Fibroblast of lung (primary cell): ENCODE measurements at regions not wholly inside any gene's neighbourhood (a gene's known extent, or its start where the extent isn't known, plus 50 kb on each side); places are given as distances from the start of the nearest gene placed in this dataset.
"Not testable (repeated sequence)": the region's sequence is repeated elsewhere in the genome, so short reads cannot be mapped to it uniquely, and the experiment has no call there.

ENCODE experiments used
- DNase-seq, 2 donors: peaks; one replicate each; pipeline versions ENCODE4 v3.0.0 to v3.0.0-alpha.2; 2010; ENCODE audit warnings: low read depth in 2 of 2
- H2AFZ ChIP-seq: 2 replicates; pipeline ENCODE4 v1.5.1; 2012; ENCODE audit warnings: low read length, control low read depth, inconsistent platforms
- H3K27ac ChIP-seq: 2 replicates; pipeline ENCODE4 v1.5.1; 2011; ENCODE audit warnings: low read length, control low read depth; ENCODE audit not compliant: insufficient read depth
- H3K27me3 ChIP-seq: 2 replicates; pipeline ENCODE4 v1.5.1; 2011; ENCODE audit warnings: mild to moderate bottlenecking, low read length; ENCODE audit not compliant: control insufficient read depth, insufficient read depth
- H3K36me3 ChIP-seq: 2 replicates; pipeline ENCODE4 v1.5.1; 2011; ENCODE audit warnings: low read length; ENCODE audit not compliant: control insufficient read depth, insufficient read depth
- H3K4me1 ChIP-seq: 2 replicates; pipeline ENCODE4 v1.5.1; 2011; ENCODE audit warnings: low read length; ENCODE audit not compliant: control insufficient read depth, insufficient read depth; ENCODE audit errors: extremely low read depth
- H3K4me2 ChIP-seq: 2 replicates; pipeline ENCODE4 v1.5.1; 2011; ENCODE audit warnings: low read length, control low read depth; ENCODE audit not compliant: insufficient read depth; ENCODE audit errors: extremely low read depth
- H3K4me3 ChIP-seq, 4 experiments: fragments of 200-600 bp in 1 of 4; sonication (generic) in 1 of 4; replicated peaks in 1 of 4; 2 replicates each; pipeline ENCODE4 v1.5.1; 2011 to 2016; ENCODE audit warnings: low read length in 4 of 4, low read depth in 3 of 4, mild to moderate bottlenecking in 3 of 4, control low read depth in 2 of 4, inconsistent platforms in 1 of 4, mixed read lengths in 1 of 4; ENCODE audit not compliant: insufficient read depth in 1 of 4; ENCODE audit errors: control extremely low read depth in 1 of 4
- H3K79me2 ChIP-seq: 2 replicates; pipeline ENCODE4 v1.5.1; 2012; ENCODE audit warnings: mild to moderate bottlenecking, low read length, inconsistent platforms; ENCODE audit not compliant: control insufficient read depth, insufficient read depth
- H3K9ac ChIP-seq: 2 replicates; pipeline ENCODE4 v1.5.1; 2011; ENCODE audit warnings: mild to moderate bottlenecking, low read length, control low read depth; ENCODE audit not compliant: insufficient read depth
- H3K9me3 ChIP-seq: 2 replicates; pipeline ENCODE4 v1.5.1; 2012; ENCODE audit warnings: low read depth, low read length; ENCODE audit not compliant: control insufficient read depth, insufficient read depth
- H4K20me1 ChIP-seq: 2 replicates; pipeline ENCODE4 v1.5.1; 2011; ENCODE audit warnings: low read length; ENCODE audit not compliant: control insufficient read depth, insufficient read depth; ENCODE audit errors: extremely low read depth
- CTCF ChIP-seq, 2 donors: IDR thresholded peaks in 1 of 2; conservative IDR thresholded peaks in 1 of 2; 1 replicate in 1 of 2; 2 replicates in 1 of 2; pipeline ENCODE4 v1.5.1; 2011 to 2012; ENCODE audit warnings: low read length in 2 of 2, control low read depth in 1 of 2, inconsistent platforms in 1 of 2, low read depth in 1 of 2, mild to moderate bottlenecking in 1 of 2
- EZH2 ChIP-seq: IDR thresholded peaks from 2 replicates; pipeline ENCODE4 v1.5.1; 2012; ENCODE audit warnings: low read length, control low read depth, mild to moderate bottlenecking; ENCODE audit errors: missing control alignments

- Histone ChIP-seq H4K20me1 (no peaks in the 10 kb centered on the region), H3K9ac (no peak overlapping the region), H3K4me2 (no peak overlapping the region), H3K27me3 (no peaks in the 10 kb centered on the region), H3K36me3 (no peaks in the 10 kb centered on the region), H3K4me3 (no peak overlapping the region), H3K4me1 (no peaks in the 10 kb centered on the region), H3K27ac (no peak overlapping the region), H3K79me2 (no peaks in the 10 kb centered on the region), H3K9me3 (no peaks in the 10 kb centered on the region), H2AFZ (no peak overlapping the region)
- DNase-seq: no peak
- TF ChIP-seq CTCF (conservative IDR thresholded peaks at IDR 0.05 in 1 of 2, IDR thresholded peaks at IDR 0.05 in 1 of 2; ENCODE audit: low read depth in 1 of 2, low read length in 2 of 2): no peak
- no peak for TF ChIP-seq EZH2
Measured at GRCh38 chr12:127046467-127046866, 1220.5 kb upstream of the TMEM132C start.

- H3K27me3 ChIP-seq: no peaks in the 10 kb centered on the region
Measured at GRCh38 chr12:127048057-127048456, 1218.9 kb upstream of the TMEM132C start.

GRCh38 chr12:127048525-127048924, 1218.4 kb upstream of the TMEM132C start:
- not testable (repeated sequence) for H3K4me2 ChIP-seq, H4K20me1 ChIP-seq, H3K9ac ChIP-seq, H3K36me3 ChIP-seq, H3K4me3 ChIP-seq, H3K27me3 ChIP-seq, H3K27ac ChIP-seq, H3K4me1 ChIP-seq, H3K79me2 ChIP-seq, H3K9me3 ChIP-seq, H2AFZ ChIP-seq, DNase-seq

More at GRCh38 chr12:127048057-127048456, 1218.9 kb upstream of the TMEM132C start:
- H3K79me2 ChIP-seq: no peaks in the 10 kb centered on the region
- no peaks in the 10 kb centered on the region for H3K9me3 ChIP-seq
- no peak for TF ChIP-seq CTCF (conservative IDR thresholded peaks at IDR 0.05 in 1 of 2, IDR thresholded peaks at IDR 0.05 in 1 of 2; ENCODE audit: low read depth in 1 of 2, low read length in 2 of 2)
- no peak for TF ChIP-seq EZH2
- DNase-seq: no peak
- H3K9ac ChIP-seq: no peak overlapping the region
- H3K4me1 ChIP-seq: no peaks in the 10 kb centered on the region
- no peak overlapping the region for H3K27ac ChIP-seq
- no peaks in the 10 kb centered on the region for H4K20me1 ChIP-seq
- H3K36me3 ChIP-seq: no peaks in the 10 kb centered on the region
- no peak overlapping the region for H3K4me3 ChIP-seq
- no peak overlapping the region for H2AFZ ChIP-seq
- H3K4me2 ChIP-seq: no peak overlapping the region
